Smooth muscle cell (in vitro differentiated cells): ENCODE measurements at regions not wholly inside any gene's neighbourhood (a gene's known extent, or its start where the extent isn't known, plus 50 kb on each side); places are given as distances from the start of the nearest gene placed in this dataset.
A peak's percentile ranks its signal among the peaks of the same experiment; 100 is the strongest.

ENCODE experiments used
- DNase-seq: peaks from one replicate; lab custom pipeline; 2025; ENCODE audit not compliant: unreplicated experiment; lab: John Stamatoyannopoulos, UW
- H2AFZ ChIP-seq: fragments of 200-600 bp; sonication (generic); 2 replicates; pipeline ENCODE4 v1.6.0; 2016; ENCODE audit warnings: antibody characterized with exemption, low read depth, mild to moderate bottlenecking
- H3F3A ChIP-seq: fragments of 200-600 bp; sonication (generic); 2 replicates; pipeline ENCODE4 v1.6.0; 2017; ENCODE audit warnings: antibody characterized with exemption, low read depth
- H3K27ac ChIP-seq: fragments of 200-600 bp; sonication (generic); 2 replicates; pipeline ENCODE4 v1.5.1; 2016; ENCODE audit warnings: low read depth, mild to moderate bottlenecking
- H3K27me3 ChIP-seq: fragments of 200-600 bp; sonication (generic); 2 replicates; pipeline ENCODE4 v1.6.1; 2016; ENCODE audit warnings: low read depth, mild to moderate bottlenecking
- H3K36me3 ChIP-seq: fragments of 200-600 bp; sonication (generic); 2 replicates; pipeline ENCODE4 v1.5.1; 2016; ENCODE audit warnings: low read depth
- H3K4me1 ChIP-seq: fragments of 200-600 bp; sonication (generic); 2 replicates; pipeline ENCODE4 v1.5.1; 2016; ENCODE audit warnings: low read depth
- H3K4me2 ChIP-seq: fragments of 200-600 bp; sonication (generic); 2 replicates; pipeline ENCODE4 v1.6.0; 2016; ENCODE audit warnings: mild to moderate bottlenecking
- H3K4me3 ChIP-seq: fragments of 200-600 bp; sonication (generic); 2 replicates; pipeline ENCODE4 v1.5.1; 2016; ENCODE audit warnings: mild to moderate bottlenecking
- H3K79me2 ChIP-seq: fragments of 200-600 bp; sonication (generic); 2 replicates; pipeline ENCODE4 v1.6.0; 2016; ENCODE audit warnings: low read depth, mild to moderate bottlenecking
- H3K9ac ChIP-seq: fragments of 200-600 bp; sonication (generic); 2 replicates; pipeline ENCODE4 v1.6.0; 2016; ENCODE audit warnings: low read depth
- H3K9me3 ChIP-seq: fragments of 200-600 bp; sonication (generic); replicated peaks from 2 replicates; pipeline ENCODE4 v1.5.1; 2016; ENCODE audit warnings: low read depth
- H4K20me1 ChIP-seq: fragments of 200-600 bp; sonication (generic); 2 replicates; pipeline ENCODE4 v1.6.0; 2016; ENCODE audit warnings: low read depth
- CTCF ChIP-seq: fragments of 200-600 bp; sonication (generic); IDR thresholded peaks from 2 replicates; pipeline ENCODE4 v1.5.1; 2017; ENCODE audit warnings: borderline replicate concordance, mild to moderate bottlenecking, antibody characterized with exemption; ENCODE audit not compliant: insufficient read depth, poor library complexity, severe bottlenecking
- WGBS: methylation state at CpG from one replicate; pipeline ENCODE4 v1.1.7; 2016; ENCODE audit warnings: low lambda C conversion rate; 5-methylcytosine and 5-hydroxymethylcytosine counted together

DNA sequence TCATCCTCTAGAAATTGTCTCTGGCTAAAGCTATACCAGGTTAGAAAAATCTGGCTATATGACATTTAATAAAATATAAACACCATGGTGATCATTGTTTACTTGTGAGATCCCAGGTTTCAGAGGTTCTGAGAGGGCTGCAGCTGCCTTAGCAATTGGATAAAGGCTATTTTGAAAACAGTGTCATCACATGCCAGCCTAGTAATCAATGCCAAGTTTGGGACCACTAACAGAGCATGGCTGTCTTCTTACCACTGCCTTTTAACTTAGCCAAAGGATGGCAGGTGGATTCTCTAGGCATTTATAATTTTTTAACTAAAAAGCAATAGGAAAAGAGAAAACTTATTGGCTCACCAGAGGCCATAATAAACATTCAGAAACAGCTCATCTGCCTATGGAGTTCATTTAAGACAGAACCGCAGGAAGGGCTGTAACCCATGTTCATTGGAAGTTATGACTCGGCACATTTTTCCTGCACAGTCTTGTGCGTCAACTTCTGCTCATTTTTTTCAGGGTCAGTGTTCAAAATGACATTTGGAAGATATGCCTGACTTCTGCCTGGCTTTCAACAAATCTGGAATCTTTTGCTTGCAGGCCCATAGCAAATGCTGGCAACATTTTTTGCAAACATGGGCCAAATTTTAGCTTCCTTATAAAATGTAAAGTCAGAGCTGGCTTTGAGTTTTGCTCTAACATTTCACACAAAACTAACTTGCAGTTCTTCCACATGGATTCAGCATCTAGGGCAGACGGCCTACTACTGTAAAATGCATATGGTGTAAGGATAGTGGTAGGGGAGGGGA is 476.0 kb upstream of the TBL1XR1 start:
- H3K9ac ChIP-seq = no peak overlapping the region
- H3K79me2 ChIP-seq = no peaks in the 10 kb centered on the region
- peak overlapping the region; percentile 61 for H3K27ac ChIP-seq
- H3K27me3 ChIP-seq = no peaks in the 10 kb centered on the region
- DNase-seq = no peak
- H3K36me3 ChIP-seq = no peaks in the 10 kb centered on the region
- no peaks in the 10 kb centered on the region for H3K9me3 ChIP-seq
- no peak overlapping the region for H3K4me3 ChIP-seq
- peak overlapping the region; percentile 53 for H2AFZ ChIP-seq
- H3F3A ChIP-seq = no peaks in the 10 kb centered on the region
- no peaks in the 10 kb centered on the region for H3K4me1 ChIP-seq
- H3K4me2 ChIP-seq = peak overlapping the region; percentile 32
- H4K20me1 ChIP-seq = no peaks in the 10 kb centered on the region
- no peak for TF ChIP-seq CTCF
- WGBS = 26% methylated on average over 4 of the region's 4 CpGs

DNA sequence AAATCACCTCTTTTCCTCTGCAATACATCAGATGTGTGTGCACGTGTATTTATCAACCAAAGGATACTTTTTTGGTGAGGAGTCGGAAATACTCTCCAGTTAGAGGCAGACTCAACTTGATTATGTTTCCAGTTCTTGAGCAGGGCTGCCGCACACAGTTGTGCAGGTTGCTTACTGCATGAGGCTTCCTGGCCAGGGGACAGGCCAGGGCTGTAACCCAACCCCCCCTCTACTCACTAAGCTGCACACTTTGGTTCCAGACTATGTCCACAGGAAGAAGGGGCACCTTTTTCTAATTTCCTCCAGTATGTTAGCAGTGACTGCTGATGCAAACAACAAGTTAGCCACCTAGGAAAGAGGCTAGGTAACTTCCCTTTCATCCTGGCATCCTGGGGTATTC is 476.9 kb upstream of the TBL1XR1 start:
- no peak for TF ChIP-seq CTCF
- Histone ChIP-seq H3K9ac (no peak overlapping the region), H2AFZ (no peak overlapping the region), H3K36me3 (no peaks in the 10 kb centered on the region), H3K27ac (no peak overlapping the region), H3F3A (peaks cover 3% of the 10 kb centered on the region), H3K9me3 (no peaks in the 10 kb centered on the region), H3K4me2 (no peak overlapping the region), H4K20me1 (no peaks in the 10 kb centered on the region), H3K79me2 (no peaks in the 10 kb centered on the region), H3K4me1 (no peaks in the 10 kb centered on the region), H3K4me3 (no peak overlapping the region), H3K27me3 (no peaks in the 10 kb centered on the region)
- WGBS = 93% methylated on average over 3 of the region's 3 CpGs
- DNase-seq = no peak

GRCh38 chr3:177676148-177676547 is 478.9 kb upstream of the TBL1XR1 start:
- H3K79me2 ChIP-seq = no peaks in the 10 kb centered on the region
- no peak for TF ChIP-seq CTCF
- H3K27ac ChIP-seq = no peak overlapping the region
- no peak overlapping the region for H3K9ac ChIP-seq
- H4K20me1 ChIP-seq = no peaks in the 10 kb centered on the region
- no peak overlapping the region for H2AFZ ChIP-seq
- WGBS = 68% methylated on average over 3 of the region's 3 CpGs
- H3F3A ChIP-seq = peaks cover 8% of the 10 kb centered on the region
- no peaks in the 10 kb centered on the region for H3K36me3 ChIP-seq
- no peak for DNase-seq
- H3K4me1 ChIP-seq = peaks cover 11% of the 10 kb centered on the region
- H3K4me2 ChIP-seq = no peak overlapping the region
- H3K9me3 ChIP-seq = no peaks in the 10 kb centered on the region
- H3K4me3 ChIP-seq = no peak overlapping the region
- no peaks in the 10 kb centered on the region for H3K27me3 ChIP-seq

- Histone ChIP-seq H3F3A (peaks cover 8% of the 10 kb centered on the region), H4K20me1 (no peaks in the 10 kb centered on the region), H3K27ac (no peak overlapping the region), H3K4me1 (peaks cover 11% of the 10 kb centered on the region), H3K4me2 (no peak overlapping the region), H3K79me2 (no peaks in the 10 kb centered on the region), H3K9me3 (no peaks in the 10 kb centered on the region), H3K27me3 (no peaks in the 10 kb centered on the region), H2AFZ (no peak overlapping the region), H3K36me3 (no peaks in the 10 kb centered on the region), H3K9ac (no peak overlapping the region), H3K4me3 (peak overlapping the region; percentile 12)
- 91% methylated on average over 6 of the region's 6 CpGs for WGBS
- no peak for DNase-seq
- TF ChIP-seq CTCF = no peak
These were observed 479.8 kb upstream of the TBL1XR1 start for GRCh38 chr3:177676947-177677587.
